NCI-H510A (cell line): ENCODE measurements at regions not wholly inside any gene's neighbourhood (a gene's known extent, or its start where the extent isn't known, plus 50 kb on each side); places are given as distances from the start of the nearest gene placed in this dataset.
A peak's percentile ranks its signal among the peaks of the same experiment; 100 is the strongest.

Source experiments
- DNase-seq: peaks from one replicate; lab custom pipeline; 2025; lab: John Stamatoyannopoulos, UW

GRCh38 chr2:221680548-221680947 is 108.4 kb upstream of the EPHA4 start:
- no peak for DNase-seq

- DNase-seq, result no peak
These were observed 105.6 kb upstream of the EPHA4 start for GRCh38 chr2:221677688-221678087.

- no peak for DNase-seq
These were observed 104.6 kb upstream of the EPHA4 start for GRCh38 chr2:221676566-221677172.

- no peak for DNase-seq
These were observed 103.3 kb upstream of the EPHA4 start for GRCh38 chr2:221675201-221675908.

GRCh38 chr2:221674446-221674845 is 102.3 kb upstream of the EPHA4 start:
- DNase-seq, result no peak

GRCh38 chr2:221673248-221673647 is 101.1 kb upstream of the EPHA4 start:
- DNase-seq, result no peak

GRCh38 chr2:221671515-221671914 is 99.4 kb upstream of the EPHA4 start:
- DNase-seq, result no peak

- DNase-seq, result no peak
These were observed 90.7 kb upstream of the EPHA4 start for GRCh38 chr2:221662689-221663391.

GRCh38 chr2:221657806-221658205 is 85.7 kb upstream of the EPHA4 start:
- DNase-seq, result no peak

- no peak for DNase-seq
These were observed 83.2 kb upstream of the EPHA4 start for GRCh38 chr2:221655300-221655699.

GRCh38 chr2:221653182-221653581 is 81.1 kb upstream of the EPHA4 start:
- DNase-seq, result no peak

- DNase-seq, result no peak
These were observed 77.1 kb upstream of the EPHA4 start for GRCh38 chr2:221649051-221649775.

- DNase-seq, result no peak
These were observed 70.3 kb upstream of the EPHA4 start for GRCh38 chr2:221642447-221642846.

- DNase-seq, result no peak
These were observed 69.2 kb upstream of the EPHA4 start for GRCh38 chr2:221641181-221641871.

- DNase-seq, result no peak
These were observed 68.6 kb upstream of the EPHA4 start for GRCh38 chr2:221640686-221641085.

- DNase-seq, result no peak
These were observed 65.7 kb upstream of the EPHA4 start for GRCh38 chr2:221637851-221638250.

GRCh38 chr2:221635949-221636348 is 63.8 kb upstream of the EPHA4 start:
- peak; percentile 17 for DNase-seq

- no peak for DNase-seq
These were observed 57.4 kb upstream of the EPHA4 start for GRCh38 chr2:221629468-221629867.

- DNase-seq, result no peak
These were observed 52.4 kb upstream of the EPHA4 start for GRCh38 chr2:221624475-221624874.
